GM06990 (cell line): ENCODE measurements at regions not wholly inside any gene's neighbourhood (a gene's known extent, or its start where the extent isn't known, plus 50 kb on each side); places are given as distances from the start of the nearest gene placed in this dataset.

ENCODE experiments used
- DNase-seq: peaks from one replicate; pipeline ENCODE4 v3.0.0-alpha.2; 2011; ENCODE audit not compliant: insufficient read length; ENCODE audit errors: extremely low read depth
- H3K27me3 ChIP-seq: replicated peaks from 2 replicates; pipeline ENCODE4 v1.6.0; 2011; ENCODE audit warnings: low read length; ENCODE audit not compliant: control insufficient read depth, insufficient read depth
- H3K36me3 ChIP-seq: 2 replicates; pipeline ENCODE4 v1.5.1; 2011; ENCODE audit warnings: low read length; ENCODE audit not compliant: control insufficient read depth, insufficient read depth
- H3K4me3 ChIP-seq: replicated peaks from 2 replicates; pipeline ENCODE4 v1.5.1; 2011; ENCODE audit warnings: low read depth, mild to moderate bottlenecking, control low read depth, low read length
- CTCF ChIP-seq: IDR thresholded peaks from 2 replicates; pipeline ENCODE4 v1.5.1; 2011; ENCODE audit warnings: low read length, control low read depth, mild to moderate bottlenecking, inconsistent platforms; ENCODE audit not compliant: insufficient read depth, poor library complexity, severe bottlenecking

GRCh38 chr10:74771054-74771453 lies 55.3 kb upstream of the KAT6B start:
- H3K36me3 ChIP-seq, result no peaks in the 10 kb centered on the region
- TF ChIP-seq CTCF, result peak; percentile 38
- no peak for DNase-seq
- no peak overlapping the region for H3K4me3 ChIP-seq
- H3K27me3 ChIP-seq, result no peaks in the 10 kb centered on the region

- Histone ChIP-seq H3K36me3 (no peaks in the 10 kb centered on the region), H3K27me3 (no peaks in the 10 kb centered on the region), H3K4me3 (no peak overlapping the region)
- no peak for DNase-seq
- no peak for TF ChIP-seq CTCF
Measured at GRCh38 chr10:74775099-74775498, 51.3 kb upstream of the KAT6B start.
